OCI-LY7 (cell line): ENCODE measurements at regions not wholly inside any gene's neighbourhood (a gene's known extent, or its start where the extent isn't known, plus 50 kb on each side); places are given as distances from the start of the nearest gene placed in this dataset.

Experiments
- EZH2phosphoT487 ChIP-seq: fragments of 200-600 bp; sonication (generic); IDR thresholded peaks from 2 replicates; pipeline ENCODE4 v1.6.1; 2018; ENCODE audit warnings: low read depth, borderline replicate concordance, mild to moderate bottlenecking, mixed run types, antibody characterized with exemption, low read length, moderate library complexity, mixed read lengths
- TF ChIP-seq, protein P1 (sequence below): fragments of 200-600 bp; sonication (generic); conservative IDR thresholded peaks from 2 replicates; pipeline ENCODE4 v1.5.1; 2014; ENCODE audit warnings: mild to moderate bottlenecking, antibody characterized with exemption, low read length, moderate library complexity, mixed read lengths

GRCh38 chr3:127342735-127343134 is 54.9 kb upstream of the PRR20G start:
- TF ChIP-seq, protein P1, sequence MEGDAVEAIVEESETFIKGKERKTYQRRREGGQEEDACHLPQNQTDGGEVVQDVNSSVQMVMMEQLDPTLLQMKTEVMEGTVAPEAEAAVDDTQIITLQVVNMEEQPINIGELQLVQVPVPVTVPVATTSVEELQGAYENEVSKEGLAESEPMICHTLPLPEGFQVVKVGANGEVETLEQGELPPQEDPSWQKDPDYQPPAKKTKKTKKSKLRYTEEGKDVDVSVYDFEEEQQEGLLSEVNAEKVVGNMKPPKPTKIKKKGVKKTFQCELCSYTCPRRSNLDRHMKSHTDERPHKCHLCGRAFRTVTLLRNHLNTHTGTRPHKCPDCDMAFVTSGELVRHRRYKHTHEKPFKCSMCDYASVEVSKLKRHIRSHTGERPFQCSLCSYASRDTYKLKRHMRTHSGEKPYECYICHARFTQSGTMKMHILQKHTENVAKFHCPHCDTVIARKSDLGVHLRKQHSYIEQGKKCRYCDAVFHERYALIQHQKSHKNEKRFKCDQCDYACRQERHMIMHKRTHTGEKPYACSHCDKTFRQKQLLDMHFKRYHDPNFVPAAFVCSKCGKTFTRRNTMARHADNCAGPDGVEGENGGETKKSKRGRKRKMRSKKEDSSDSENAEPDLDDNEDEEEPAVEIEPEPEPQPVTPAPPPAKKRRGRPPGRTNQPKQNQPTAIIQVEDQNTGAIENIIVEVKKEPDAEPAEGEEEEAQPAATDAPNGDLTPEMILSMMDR: no peak
- TF ChIP-seq EZH2phosphoT487: no peak
